GM23248 (cell line): ENCODE measurements at regions not wholly inside any gene's neighbourhood (a gene's known extent, or its start where the extent isn't known, plus 50 kb on each side); places are given as distances from the start of the nearest gene placed in this dataset.

Experiments used
- DNase-seq: peaks from one replicate; pipeline ENCODE4 v3.0.0-alpha.2; 2015
- H2AFZ ChIP-seq: fragments of 200-600 bp; sonication (generic); 2 replicates; pipeline ENCODE4 v1.6.1; 2016; ENCODE audit warnings: antibody characterized with exemption
- H3F3A ChIP-seq: fragments of 200-600 bp; sonication (generic); 2 replicates; pipeline ENCODE4 v1.6.1; 2016; ENCODE audit warnings: mild to moderate bottlenecking, antibody characterized with exemption, mixed run types; ENCODE audit not compliant: insufficient read depth
- H3K27ac ChIP-seq: fragments of 200-600 bp; sonication (generic); 2 replicates; pipeline ENCODE4 v1.5.1; 2016; ENCODE audit warnings: mild to moderate bottlenecking
- H3K27me3 ChIP-seq: fragments of 200-600 bp; sonication (generic); replicated peaks from 2 replicates; pipeline ENCODE4 v1.6.1; 2016; ENCODE audit warnings: mild to moderate bottlenecking; ENCODE audit not compliant: insufficient read depth
- H3K36me3 ChIP-seq: fragments of 200-600 bp; sonication (generic); 2 replicates; pipeline ENCODE4 v1.6.1; 2016; ENCODE audit warnings: low read depth, mild to moderate bottlenecking
- H3K4me1 ChIP-seq: fragments of 200-600 bp; sonication (generic); 2 replicates; pipeline ENCODE4 v1.6.1; 2016; ENCODE audit warnings: mild to moderate bottlenecking; ENCODE audit not compliant: insufficient read depth
- H3K4me2 ChIP-seq: fragments of 200-600 bp; sonication (generic); one replicate; pipeline ENCODE4 v1.6.1; 2016; ENCODE audit warnings: mild to moderate bottlenecking; ENCODE audit not compliant: unreplicated experiment
- H3K4me3 ChIP-seq: fragments of 200-600 bp; sonication (generic); 2 replicates; pipeline ENCODE4 v1.5.1; 2016; ENCODE audit warnings: mild to moderate bottlenecking
- H3K79me2 ChIP-seq: fragments of 200-600 bp; sonication (generic); 2 replicates; pipeline ENCODE4 v1.6.1; 2016; ENCODE audit warnings: mild to moderate bottlenecking; ENCODE audit not compliant: insufficient read depth
- H3K9ac ChIP-seq: fragments of 200-600 bp; sonication (generic); 2 replicates; pipeline ENCODE4 v1.6.1; 2016; ENCODE audit warnings: mild to moderate bottlenecking
- H3K9me2 ChIP-seq: fragments of 200-600 bp; sonication (generic); 2 replicates; pipeline ENCODE4 v1.6.1; 2016; ENCODE audit warnings: mixed run types, mild to moderate bottlenecking, moderate library complexity; ENCODE audit not compliant: insufficient read depth
- H3K9me3 ChIP-seq: fragments of 200-600 bp; sonication (generic); one replicate; pipeline ENCODE4 v1.6.1; 2017; ENCODE audit warnings: low read depth
- H4K20me1 ChIP-seq: fragments of 200-600 bp; sonication (generic); 2 replicates; pipeline ENCODE4 v1.6.0; 2016; ENCODE audit not compliant: insufficient read depth
- EZH2 ChIP-seq: fragments of 200-600 bp; sonication (generic); IDR thresholded peaks from 2 replicates; pipeline ENCODE4 v1.6.1; 2018; ENCODE audit warnings: antibody characterized with exemption, mild to moderate bottlenecking; ENCODE audit not compliant: insufficient read depth, poor library complexity, severe bottlenecking
- EZH2phosphoT487 ChIP-seq: fragments of 200-600 bp; sonication (generic); IDR thresholded peaks from 2 replicates; pipeline ENCODE4 v1.6.1; 2018; ENCODE audit warnings: antibody characterized with exemption, moderate library complexity, mild to moderate bottlenecking, low read depth; ENCODE audit not compliant: insufficient read depth
- WGBS, 2 experiments: methylation state at CpG; one replicate each; pipeline ENCODE4 v1.1.6; 2015 to 2017; ENCODE audit warnings: low lambda C conversion rate in 2 of 2, low coverage in 1 of 2; ENCODE audit errors: missing lambda C conversion rate in 2 of 2; 5-methylcytosine and 5-hydroxymethylcytosine counted together
- in situ Hi-C: fragments of 300-500 bp; cut with MboI; formaldehyde crosslinking; loops from 2 replicates; pipeline ENCODE4 v1.15.0; 2020

- Histone ChIP-seq H3K27me3 (no peaks in the 10 kb centered on the region), H2AFZ (no peak overlapping the region), H3K9me3 (no peaks in the 10 kb centered on the region), H3K4me1 (no peaks in the 10 kb centered on the region), H3F3A (no peaks in the 10 kb centered on the region), H4K20me1 (no peaks in the 10 kb centered on the region), H3K9ac (no peak overlapping the region), H3K79me2 (no peaks in the 10 kb centered on the region), H3K9me2 (no peaks in the 10 kb centered on the region), H3K27ac (no peak overlapping the region), H3K36me3 (no peaks in the 10 kb centered on the region), H3K4me2 (no peak overlapping the region), H3K4me3 (no peak overlapping the region)
- no peak for TF ChIP-seq EZH2phosphoT487
- no peak for TF ChIP-seq EZH2
- no peak for DNase-seq
- in situ Hi-C loops: no loop called here
- 0 to 4% methylated on average over 1 of the region's 1 CpG for WGBS, 2 experiments
Measured at GRCh38 chr4:58649226-58649625, 1539.0 kb upstream of the IGFBP7 start.

GRCh38 chr4:58646126-58646525 is 1535.9 kb upstream of the IGFBP7 start:
- Histone ChIP-seq H3K4me3 (no peak overlapping the region), H3K9me2 (no peaks in the 10 kb centered on the region), H3K79me2 (no peaks in the 10 kb centered on the region), H3K9me3 (no peaks in the 10 kb centered on the region), H3F3A (no peaks in the 10 kb centered on the region), H3K27me3 (no peaks in the 10 kb centered on the region), H2AFZ (no peak overlapping the region), H3K9ac (no peak overlapping the region), H3K36me3 (no peaks in the 10 kb centered on the region), H3K27ac (no peak overlapping the region), H4K20me1 (no peaks in the 10 kb centered on the region), H3K4me1 (no peaks in the 10 kb centered on the region), H3K4me2 (no peak overlapping the region)
- in situ Hi-C loops: no loop called here
- 9% methylated on average over 3 of the region's 3 CpGs for WGBS, 2 experiments
- no peak for TF ChIP-seq EZH2phosphoT487
- no peak for TF ChIP-seq EZH2
- DNase-seq: no peak

- H3K9me3 ChIP-seq: no peaks in the 10 kb centered on the region
- in situ Hi-C loops: no loop called here
- no peak for TF ChIP-seq EZH2
- H3K27ac ChIP-seq: no peak overlapping the region
- H2AFZ ChIP-seq: no peak overlapping the region
- no peaks in the 10 kb centered on the region for H3K27me3 ChIP-seq
- no peaks in the 10 kb centered on the region for H3K9me2 ChIP-seq
- H3F3A ChIP-seq: no peaks in the 10 kb centered on the region
- no peaks in the 10 kb centered on the region for H4K20me1 ChIP-seq
- no peaks in the 10 kb centered on the region for H3K36me3 ChIP-seq
- no peak for DNase-seq
- no peaks in the 10 kb centered on the region for H3K79me2 ChIP-seq
- no peak overlapping the region for H3K4me3 ChIP-seq
- no peak overlapping the region for H3K9ac ChIP-seq
- H3K4me2 ChIP-seq: no peak overlapping the region
- no peaks in the 10 kb centered on the region for H3K4me1 ChIP-seq
- WGBS, 2 experiments: 27 to 30% methylated on average over 3 of the region's 3 CpGs
Measured at GRCh38 chr4:58644549-58644948, 1534.4 kb upstream of the IGFBP7 start.

- Histone ChIP-seq H3K4me2 (no peak overlapping the region), H3K79me2 (no peaks in the 10 kb centered on the region), H2AFZ (no peak overlapping the region), H3F3A (no peaks in the 10 kb centered on the region), H4K20me1 (no peaks in the 10 kb centered on the region), H3K9me3 (no peaks in the 10 kb centered on the region), H3K9ac (no peak overlapping the region), H3K27ac (no peak overlapping the region), H3K9me2 (no peaks in the 10 kb centered on the region), H3K36me3 (no peaks in the 10 kb centered on the region), H3K4me3 (no peak overlapping the region), H3K4me1 (no peaks in the 10 kb centered on the region), H3K27me3 (no peaks in the 10 kb centered on the region)
- 10 to 11% methylated on average over 2 of the region's 2 CpGs for WGBS, 2 experiments
- in situ Hi-C loops: no loop called here
- DNase-seq: no peak
- TF ChIP-seq EZH2phosphoT487 (no peak), EZH2 (no peak)
Measured at GRCh38 chr4:58636381-58636780, 1526.2 kb upstream of the IGFBP7 start.

- Histone ChIP-seq H3K9me3 (no peaks in the 10 kb centered on the region), H4K20me1 (no peaks in the 10 kb centered on the region), H3K79me2 (no peaks in the 10 kb centered on the region), H3K27ac (no peak overlapping the region), H3K4me2 (no peak overlapping the region), H3K9me2 (no peaks in the 10 kb centered on the region), H3F3A (no peaks in the 10 kb centered on the region), H3K4me3 (no peak overlapping the region), H3K4me1 (no peaks in the 10 kb centered on the region), H3K27me3 (no peaks in the 10 kb centered on the region), H3K36me3 (no peaks in the 10 kb centered on the region), H3K9ac (no peak overlapping the region), H2AFZ (no peak overlapping the region)
- no peak for TF ChIP-seq EZH2phosphoT487
- no peak for TF ChIP-seq EZH2
- DNase-seq: no peak
- WGBS, 2 experiments: 25 to 34% methylated on average over 2 of the region's 2 CpGs
- in situ Hi-C loops: no loop called here
Measured at GRCh38 chr4:58617226-58617625, 1507.0 kb upstream of the IGFBP7 start.
